Ovary (tissue), 3 donors: ENCODE measurements at regions not wholly inside any gene's neighbourhood (a gene's known extent, or its start where the extent isn't known, plus 50 kb on each side); places are given as distances from the start of the nearest gene placed in this dataset.

ENCODE experiments used
- POLR2A ChIP-seq: fragments of 450-650 bp; IDR thresholded peaks from one replicate; pipeline ENCODE4 v1.6.1; 2017; ENCODE audit warnings: antibody characterized with exemption, mild to moderate bottlenecking, moderate library complexity
- TF ChIP-seq, protein P1 (sequence below), 3 donors: fragments of 450-650 bp in 2 of 3; fragments of 200-600 bp in 1 of 3; IDR thresholded peaks; one replicate each; pipeline versions ENCODE4 v1.5.1 to v1.8.0; 2016 to 2022; ENCODE audit warnings: antibody characterized with exemption in 3 of 3, mild to moderate bottlenecking in 1 of 3
- donor health status: DM: no; HTN: no; CAD: no.

DNA sequence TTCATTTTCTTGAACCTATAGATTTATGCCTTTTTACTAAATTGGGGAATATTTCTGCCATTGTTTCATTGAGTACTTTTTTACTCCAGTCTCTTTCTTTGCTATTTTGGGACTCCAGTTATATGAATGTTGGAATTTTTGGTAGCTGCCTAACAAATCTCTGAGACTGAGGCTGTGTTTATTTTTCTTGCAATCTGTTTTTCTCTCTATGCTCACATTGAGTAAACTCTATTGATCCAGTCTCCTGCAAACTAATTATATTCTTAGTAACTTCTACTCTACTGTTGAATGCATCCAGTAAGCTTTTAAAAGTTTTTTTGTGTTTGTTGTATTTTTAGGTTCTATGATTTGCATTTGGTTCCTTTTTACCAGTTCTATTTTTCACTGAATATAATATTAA is 903.4 kb upstream of the GJE1 start:
- TF ChIP-seq, protein P1, sequence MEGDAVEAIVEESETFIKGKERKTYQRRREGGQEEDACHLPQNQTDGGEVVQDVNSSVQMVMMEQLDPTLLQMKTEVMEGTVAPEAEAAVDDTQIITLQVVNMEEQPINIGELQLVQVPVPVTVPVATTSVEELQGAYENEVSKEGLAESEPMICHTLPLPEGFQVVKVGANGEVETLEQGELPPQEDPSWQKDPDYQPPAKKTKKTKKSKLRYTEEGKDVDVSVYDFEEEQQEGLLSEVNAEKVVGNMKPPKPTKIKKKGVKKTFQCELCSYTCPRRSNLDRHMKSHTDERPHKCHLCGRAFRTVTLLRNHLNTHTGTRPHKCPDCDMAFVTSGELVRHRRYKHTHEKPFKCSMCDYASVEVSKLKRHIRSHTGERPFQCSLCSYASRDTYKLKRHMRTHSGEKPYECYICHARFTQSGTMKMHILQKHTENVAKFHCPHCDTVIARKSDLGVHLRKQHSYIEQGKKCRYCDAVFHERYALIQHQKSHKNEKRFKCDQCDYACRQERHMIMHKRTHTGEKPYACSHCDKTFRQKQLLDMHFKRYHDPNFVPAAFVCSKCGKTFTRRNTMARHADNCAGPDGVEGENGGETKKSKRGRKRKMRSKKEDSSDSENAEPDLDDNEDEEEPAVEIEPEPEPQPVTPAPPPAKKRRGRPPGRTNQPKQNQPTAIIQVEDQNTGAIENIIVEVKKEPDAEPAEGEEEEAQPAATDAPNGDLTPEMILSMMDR (IDR thresholded peaks at IDR 0.05): no peak
- no peak for TF ChIP-seq POLR2A
